Activated CD8-positive, alpha-beta T cell treated with anti-CD3 and anti-CD28 coated beads for 36 hours (primary cell): ENCODE measurements at regions not wholly inside any gene's neighbourhood (a gene's known extent, or its start where the extent isn't known, plus 50 kb on each side); places are given as distances from the start of the nearest gene placed in this dataset.

Source experiments
- ATAC-seq: fragments of 200-7000 bp; cut with Tn5 transposase; one replicate; pipeline ENCODE4 v1.10.0; 2021; ENCODE audit warnings: mild to moderate bottlenecking, moderate library complexity
- CTCF ChIA-PET: fragments of 350-600 bp; sonication (Branson Sonifier 250); formaldehyde crosslinking; loops from one replicate; lab custom pipeline; 2021; ENCODE audit warnings: antibody characterized with exemption; lab: Charles Lee
- POLR2A ChIA-PET: fragments of 350-600 bp; sonication (Branson Sonifier 250); formaldehyde crosslinking; loops from one replicate; lab custom pipeline; 2021; ENCODE audit warnings: antibody characterized with exemption; lab: Charles Lee
- DNase-seq: peaks from one replicate; pipeline ENCODE4 v3.0.0-alpha.2; 2020
- H3K27ac Mint-ChIP-seq: one replicate; pipeline ENCODE4 v1.8.0; 2021; ENCODE audit warnings: mild to moderate bottlenecking, mixed read lengths
- H3K27me3 Mint-ChIP-seq: one replicate; pipeline ENCODE4 v1.8.0; 2021; ENCODE audit warnings: mixed read lengths
- H3K36me3 Mint-ChIP-seq: one replicate; pipeline ENCODE4 v1.8.0; 2021; ENCODE audit warnings: low read depth, mixed read lengths
- H3K4me1 Mint-ChIP-seq: one replicate; pipeline ENCODE4 v1.8.0; 2021; ENCODE audit warnings: low read depth, mixed read lengths
- H3K4me3 Mint-ChIP-seq: one replicate; pipeline ENCODE4 v1.8.0; 2021; ENCODE audit warnings: mild to moderate bottlenecking, moderate library complexity, mixed read lengths
- H3K9me3 Mint-ChIP-seq: one replicate; pipeline ENCODE4 v1.8.0; 2021; ENCODE audit warnings: mixed read lengths
- CTCF ChIP-seq: fragments of 200-600 bp; IDR thresholded peaks from one replicate; pipeline ENCODE4 v1.8.0; 2022; ENCODE audit warnings: antibody characterized with exemption, mild to moderate bottlenecking
- intact Hi-C: fragments of 100-400 bp; cut with micrococcal nuclease; formaldehyde crosslinking; loops from one replicate; pipeline ENCODE4 v1.10.0; 2022

GRCh38 chr18:78126536-78126935 lies 853.1 kb upstream of the SALL3 start:
- DNase-seq (no peak), ATAC-seq (no peak)
- Mint-ChIP-seq H3K4me1 (no peaks in the 10 kb centered on the region), H3K27ac (no peak overlapping the region), H3K4me3 (no peak overlapping the region), H3K36me3 (no peaks in the 10 kb centered on the region), H3K9me3 (peaks cover 11% of the 10 kb centered on the region), H3K27me3 (no peaks in the 10 kb centered on the region)
- ChIA-PET POLR2A (no interaction called here), CTCF (no interaction called here)
- no peak for TF ChIP-seq CTCF
- intact Hi-C loops, result no loop called here

- DNase-seq (no peak), ATAC-seq (no peak)
- Mint-ChIP-seq H3K27me3 (no peaks in the 10 kb centered on the region), H3K36me3 (no peaks in the 10 kb centered on the region), H3K27ac (no peak overlapping the region), H3K4me3 (no peak overlapping the region), H3K4me1 (no peaks in the 10 kb centered on the region), H3K9me3 (peaks cover 11% of the 10 kb centered on the region)
- intact Hi-C loops, result no loop called here
- no peak for TF ChIP-seq CTCF
- CTCF ChIA-PET, result no interaction called here
- POLR2A ChIA-PET, result no interaction called here
Observed at GRCh38 chr18:78127041-78127440, 852.6 kb upstream of the SALL3 start.

GRCh38 chr18:78128004-78128403 lies 851.6 kb upstream of the SALL3 start:
- no peak for TF ChIP-seq CTCF
- POLR2A ChIA-PET, result no interaction called here
- intact Hi-C loops, result no loop called here

GRCh38 chr18:78129260-78129659 lies 850.4 kb upstream of the SALL3 start:
- no peak overlapping the region for H3K4me3 Mint-ChIP-seq
- intact Hi-C loops, result no loop called here
- H3K36me3 Mint-ChIP-seq, result no peaks in the 10 kb centered on the region
- CTCF ChIA-PET, result interaction anchor here (1.4 kb wide), 1 partner anchor 8 kb away, joined by 4 read pairs; no protein-coding TSS in a partner anchor
- H3K4me1 Mint-ChIP-seq, result no peaks in the 10 kb centered on the region
- DNase-seq, result no peak
- ATAC-seq, result no peak
- H3K27ac Mint-ChIP-seq, result no peak overlapping the region
- no peaks in the 10 kb centered on the region for H3K27me3 Mint-ChIP-seq
- POLR2A ChIA-PET, result no interaction called here
- H3K9me3 Mint-ChIP-seq, result peaks cover 11% of the 10 kb centered on the region
- TF ChIP-seq CTCF, result no peak

More at GRCh38 chr18:78128004-78128403, 851.6 kb upstream of the SALL3 start:
- no peak for ATAC-seq
- CTCF ChIA-PET, result no interaction called here
- Mint-ChIP-seq H3K36me3 (no peaks in the 10 kb centered on the region), H3K4me1 (no peaks in the 10 kb centered on the region), H3K4me3 (no peak overlapping the region), H3K27ac (no peak overlapping the region), H3K9me3 (peaks cover 11% of the 10 kb centered on the region), H3K27me3 (no peaks in the 10 kb centered on the region)
- no peak for DNase-seq

- DNase-seq, result no peak
- H3K36me3 Mint-ChIP-seq, result no peaks in the 10 kb centered on the region
- no peak for ATAC-seq
- POLR2A ChIA-PET, result no interaction called here
- intact Hi-C loops, result no loop called here
- H3K27me3 Mint-ChIP-seq, result no peaks in the 10 kb centered on the region
- peaks cover 10% of the 10 kb centered on the region for H3K9me3 Mint-ChIP-seq
- no peak for TF ChIP-seq CTCF
- H3K27ac Mint-ChIP-seq, result no peak overlapping the region
- no peak overlapping the region for H3K4me3 Mint-ChIP-seq
- CTCF ChIA-PET, result interaction anchor here (1.4 kb wide), 1 partner anchor 9 kb away, joined by 4 read pairs; no protein-coding TSS in a partner anchor
- H3K4me1 Mint-ChIP-seq, result no peaks in the 10 kb centered on the region
Observed at GRCh38 chr18:78130232-78131195, 849.1 kb upstream of the SALL3 start.
